ENCODE measurements at regions not wholly inside any gene's neighbourhood (a gene's known extent, or its start where the extent isn't known, plus 50 kb on each side); places are given as distances from the start of the nearest gene placed in this dataset.

- no peaks in the 10 kb centered on the region for H3K27me3 ChIP-seq (ENCODE audit: insufficient read depth, low read length)
- H3K9me3 ChIP-seq (ENCODE audit: insufficient read depth, low read depth, low read length) = no peaks in the 10 kb centered on the region
- no peak overlapping the region for H3K4me3 ChIP-seq (ENCODE audit: low read depth, low read length)
- no peak overlapping the region for H4K12ac ChIP-seq (ENCODE audit: low read depth, low read length)
- H4K91ac ChIP-seq (ENCODE audit: low read depth, low read length) = no peak overlapping the region
- H3K14ac ChIP-seq (ENCODE audit: low read length) = no peak overlapping the region
- no peaks in the 10 kb centered on the region for H3K4me1 ChIP-seq (ENCODE audit: control insufficient read depth in 1 of 2, insufficient read depth in 2 of 2, low read length in 2 of 2)
- H3K4ac ChIP-seq (ENCODE audit: low read depth, low read length) = no peak overlapping the region
- no peak overlapping the region for H3K27ac ChIP-seq (ENCODE audit: low read depth, low read length)
- no peak overlapping the region for H3K9ac ChIP-seq (ENCODE audit: low read length)
- H2BK120ac ChIP-seq (ENCODE audit: insufficient read depth, low read length, poor library complexity) = no peak overlapping the region
- peaks cover 2% of the 10 kb centered on the region for H3K79me1 ChIP-seq (ENCODE audit: low read length)
- no peak overlapping the region for H3K4me2 ChIP-seq (ENCODE audit: low read length)
- H3K18ac ChIP-seq (ENCODE audit: low read length) = no peak overlapping the region
- no peaks in the 10 kb centered on the region for H3K36me3 ChIP-seq (ENCODE audit: control insufficient read depth in 1 of 2, insufficient read depth in 2 of 2, low read length in 2 of 2)
- H3K23ac ChIP-seq (ENCODE audit: low read length) = no peak overlapping the region
- no peaks in the 10 kb centered on the region for H3K79me2 ChIP-seq (ENCODE audit: control insufficient read depth, insufficient read depth, low read length, poor library complexity)
- WGBS (ENCODE audit: extremely low coverage, insufficient coverage, insufficient read length) = no CpG with 5 or more reads among the region's 5 CpGs
- H2BK5ac ChIP-seq (ENCODE audit: low read depth, low read length, poor library complexity) = no peak overlapping the region
- no peak overlapping the region for H4K8ac ChIP-seq (ENCODE audit: low read depth, low read length)
- H2AFZ ChIP-seq (ENCODE audit: insufficient read depth, low read length, poor library complexity) = no peak overlapping the region
- H2BK12ac ChIP-seq (ENCODE audit: low read length) = no peak overlapping the region
- no peak for DNase-seq
- no peak overlapping the region for H2AK5ac ChIP-seq (ENCODE audit: low read length)
Observed at GRCh38 chr6:6771964-6772363, 183.4 kb downstream of the LY86 start.

DNA sequence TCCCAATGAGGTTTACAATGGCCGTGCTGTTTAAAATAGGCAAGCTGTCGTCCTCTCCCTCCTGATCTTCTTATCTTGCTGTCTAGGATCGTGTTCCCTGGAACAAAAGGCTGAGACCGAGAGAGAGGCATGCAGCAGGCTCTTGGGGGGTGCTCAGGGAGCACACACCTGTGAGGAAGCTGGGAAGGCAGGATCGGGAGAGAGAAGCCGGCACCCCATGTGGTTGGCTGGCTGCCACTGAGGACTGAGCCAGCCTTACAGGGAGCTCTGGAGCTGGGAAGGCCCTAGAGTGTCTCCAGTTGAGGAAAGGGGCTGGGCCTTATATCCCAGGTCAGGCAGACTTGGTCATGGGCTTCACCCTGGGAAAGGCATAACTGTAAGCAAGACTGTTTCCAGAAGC, 184.2 kb downstream of the LY86 start:
- Histone ChIP-seq H3K27ac (ENCODE audit: low read depth, low read length) (no peak overlapping the region), H3K4ac (ENCODE audit: low read depth, low read length) (no peak overlapping the region), H4K12ac (ENCODE audit: low read depth, low read length) (no peak overlapping the region), H3K9ac (ENCODE audit: low read length) (no peak overlapping the region), H3K4me3 (ENCODE audit: low read depth, low read length) (no peak overlapping the region), H3K23ac (ENCODE audit: low read length) (no peak overlapping the region), H2BK5ac (ENCODE audit: low read depth, low read length, poor library complexity) (no peak overlapping the region), H3K27me3 (ENCODE audit: insufficient read depth, low read length) (no peaks in the 10 kb centered on the region), H3K4me1 (ENCODE audit: control insufficient read depth in 1 of 2, insufficient read depth in 2 of 2, low read length in 2 of 2) (no peaks in the 10 kb centered on the region), H3K4me2 (ENCODE audit: low read length) (no peak overlapping the region), H2BK120ac (ENCODE audit: insufficient read depth, low read length, poor library complexity) (no peak overlapping the region), H3K79me2 (ENCODE audit: control insufficient read depth, insufficient read depth, low read length, poor library complexity) (no peaks in the 10 kb centered on the region), H3K18ac (ENCODE audit: low read length) (no peak overlapping the region), H3K14ac (ENCODE audit: low read length) (no peak overlapping the region), H3K9me3 (ENCODE audit: insufficient read depth, low read depth, low read length) (no peaks in the 10 kb centered on the region), H3K36me3 (ENCODE audit: control insufficient read depth in 1 of 2, insufficient read depth in 2 of 2, low read length in 2 of 2) (no peaks in the 10 kb centered on the region), H4K91ac (ENCODE audit: low read depth, low read length) (no peak overlapping the region), H2AFZ (ENCODE audit: insufficient read depth, low read length, poor library complexity) (no peak overlapping the region), H2AK5ac (ENCODE audit: low read length) (peak overlapping the region; percentile 5), H2BK12ac (ENCODE audit: low read length) (no peak overlapping the region), H4K8ac (ENCODE audit: low read depth, low read length) (no peak overlapping the region), H3K79me1 (ENCODE audit: low read length) (peaks cover 2% of the 10 kb centered on the region)
- no peak for DNase-seq
- no CpG with 5 or more reads among the region's 6 CpGs for WGBS (ENCODE audit: extremely low coverage, insufficient coverage, insufficient read length)

- no peak overlapping the region for H3K14ac ChIP-seq (ENCODE audit: low read length)
- no peak overlapping the region for H3K18ac ChIP-seq (ENCODE audit: low read length)
- H3K27ac ChIP-seq (ENCODE audit: low read depth, low read length) = no peak overlapping the region
- no peaks in the 10 kb centered on the region for H3K27me3 ChIP-seq (ENCODE audit: insufficient read depth, low read length)
- H3K9ac ChIP-seq (ENCODE audit: low read length) = no peak overlapping the region
- H3K4me3 ChIP-seq (ENCODE audit: low read depth, low read length) = no peak overlapping the region
- no peaks in the 10 kb centered on the region for H3K36me3 ChIP-seq (ENCODE audit: control insufficient read depth in 1 of 2, insufficient read depth in 2 of 2, low read length in 2 of 2)
- no peak overlapping the region for H3K4ac ChIP-seq (ENCODE audit: low read depth, low read length)
- no peak overlapping the region for H3K23ac ChIP-seq (ENCODE audit: low read length)
- no peak overlapping the region for H4K12ac ChIP-seq (ENCODE audit: low read depth, low read length)
- DNase-seq = no peak
- no peak overlapping the region for H4K8ac ChIP-seq (ENCODE audit: low read depth, low read length)
- no peaks in the 10 kb centered on the region for H3K9me3 ChIP-seq (ENCODE audit: insufficient read depth, low read depth, low read length)
- no peak overlapping the region for H2AK5ac ChIP-seq (ENCODE audit: low read length)
- peaks cover 2% of the 10 kb centered on the region for H3K79me1 ChIP-seq (ENCODE audit: low read length)
- H3K4me1 ChIP-seq (ENCODE audit: control insufficient read depth in 1 of 2, insufficient read depth in 2 of 2, low read length in 2 of 2) = no peaks in the 10 kb centered on the region
- no peak overlapping the region for H2BK12ac ChIP-seq (ENCODE audit: low read length)
- H3K79me2 ChIP-seq (ENCODE audit: control insufficient read depth, insufficient read depth, low read length, poor library complexity) = no peaks in the 10 kb centered on the region
- H2AFZ ChIP-seq (ENCODE audit: insufficient read depth, low read length, poor library complexity) = no peak overlapping the region
- no peak overlapping the region for H3K4me2 ChIP-seq (ENCODE audit: low read length)
- no peak overlapping the region for H2BK5ac ChIP-seq (ENCODE audit: low read depth, low read length, poor library complexity)
- no CpG with 5 or more reads among the region's 3 CpGs for WGBS (ENCODE audit: extremely low coverage, insufficient coverage, insufficient read length)
- H4K91ac ChIP-seq (ENCODE audit: low read depth, low read length) = no peak overlapping the region
- H2BK120ac ChIP-seq (ENCODE audit: insufficient read depth, low read length, poor library complexity) = no peak overlapping the region
Observed at GRCh38 chr6:6775074-6775473, 186.6 kb downstream of the LY86 start.

- H3K23ac ChIP-seq (ENCODE audit: low read length) = no peak overlapping the region
- H3K27ac ChIP-seq (ENCODE audit: low read depth, low read length) = no peak overlapping the region
- no peak overlapping the region for H2BK5ac ChIP-seq (ENCODE audit: low read depth, low read length, poor library complexity)
- H3K4ac ChIP-seq (ENCODE audit: low read depth, low read length) = no peak overlapping the region
- no peak overlapping the region for H3K4me2 ChIP-seq (ENCODE audit: low read length)
- no peak overlapping the region for H3K18ac ChIP-seq (ENCODE audit: low read length)
- H2AFZ ChIP-seq (ENCODE audit: insufficient read depth, low read length, poor library complexity) = no peak overlapping the region
- no peak overlapping the region for H4K12ac ChIP-seq (ENCODE audit: low read depth, low read length)
- no peak overlapping the region for H2BK12ac ChIP-seq (ENCODE audit: low read length)
- no peak overlapping the region for H2AK5ac ChIP-seq (ENCODE audit: low read length)
- no peak overlapping the region for H3K14ac ChIP-seq (ENCODE audit: low read length)
- DNase-seq = no peak
- no peak overlapping the region for H4K91ac ChIP-seq (ENCODE audit: low read depth, low read length)
- no peaks in the 10 kb centered on the region for H3K9me3 ChIP-seq (ENCODE audit: insufficient read depth, low read depth, low read length)
- no peaks in the 10 kb centered on the region for H3K27me3 ChIP-seq (ENCODE audit: insufficient read depth, low read length)
- H3K36me3 ChIP-seq (ENCODE audit: control insufficient read depth in 1 of 2, insufficient read depth in 2 of 2, low read length in 2 of 2) = no peaks in the 10 kb centered on the region
- WGBS (ENCODE audit: extremely low coverage, insufficient coverage, insufficient read length) = no CpG with 5 or more reads among the region's 10 CpGs
- H4K8ac ChIP-seq (ENCODE audit: low read depth, low read length) = no peak overlapping the region
- H3K4me3 ChIP-seq (ENCODE audit: low read depth, low read length) = no peak overlapping the region
- no peak overlapping the region for H2BK120ac ChIP-seq (ENCODE audit: insufficient read depth, low read length, poor library complexity)
- no peaks in the 10 kb centered on the region for H3K79me2 ChIP-seq (ENCODE audit: control insufficient read depth, insufficient read depth, low read length, poor library complexity)
- peaks cover 3% of the 10 kb centered on the region for H3K79me1 ChIP-seq (ENCODE audit: low read length)
- peaks cover 3 to 5% of the 10 kb centered on the region in 2 experiments for H3K4me1 ChIP-seq (ENCODE audit: control insufficient read depth in 1 of 2, insufficient read depth in 2 of 2, low read length in 2 of 2)
- no peak overlapping the region for H3K9ac ChIP-seq (ENCODE audit: low read length)
Observed at GRCh38 chr6:6780231-6780630, 191.7 kb downstream of the LY86 start.
